GM19438 (cell line): ENCODE measurements at regions not wholly inside any gene's neighbourhood (a gene's known extent, or its start where the extent isn't known, plus 50 kb on each side); places are given as distances from the start of the nearest gene placed in this dataset.

ENCODE experiments used
- ATAC-seq: cut with Tn5 transposase; IDR thresholded peaks from one replicate; pipeline ENCODE4 v1.9.1; 2021; ENCODE audit warnings: low read depth; ENCODE audit not compliant: unreplicated experiment

- no peak for ATAC-seq
Measured at GRCh38 chr17:72485596-72485995, 364.8 kb downstream of the SOX9 start.

DNA sequence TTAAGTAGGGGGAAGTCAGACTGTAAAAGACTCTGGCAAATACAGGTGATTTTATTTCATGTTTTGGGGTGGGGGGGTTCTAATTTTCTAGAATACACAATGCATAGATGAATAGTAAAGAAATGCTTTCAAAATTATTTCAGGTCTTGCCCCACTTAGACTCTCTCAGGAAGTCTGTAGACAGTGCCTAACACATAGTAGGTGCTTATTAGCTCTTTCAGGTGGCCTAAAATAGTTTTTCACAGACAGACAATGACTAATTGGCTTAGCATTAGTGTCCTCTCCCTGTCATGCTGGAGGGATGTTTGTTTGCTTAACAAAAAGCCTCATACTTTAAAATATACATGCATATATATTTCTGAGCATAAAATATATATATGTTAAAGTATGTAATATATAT, 366.0 kb downstream of the SOX9 start:
- ATAC-seq: no peak

DNA sequence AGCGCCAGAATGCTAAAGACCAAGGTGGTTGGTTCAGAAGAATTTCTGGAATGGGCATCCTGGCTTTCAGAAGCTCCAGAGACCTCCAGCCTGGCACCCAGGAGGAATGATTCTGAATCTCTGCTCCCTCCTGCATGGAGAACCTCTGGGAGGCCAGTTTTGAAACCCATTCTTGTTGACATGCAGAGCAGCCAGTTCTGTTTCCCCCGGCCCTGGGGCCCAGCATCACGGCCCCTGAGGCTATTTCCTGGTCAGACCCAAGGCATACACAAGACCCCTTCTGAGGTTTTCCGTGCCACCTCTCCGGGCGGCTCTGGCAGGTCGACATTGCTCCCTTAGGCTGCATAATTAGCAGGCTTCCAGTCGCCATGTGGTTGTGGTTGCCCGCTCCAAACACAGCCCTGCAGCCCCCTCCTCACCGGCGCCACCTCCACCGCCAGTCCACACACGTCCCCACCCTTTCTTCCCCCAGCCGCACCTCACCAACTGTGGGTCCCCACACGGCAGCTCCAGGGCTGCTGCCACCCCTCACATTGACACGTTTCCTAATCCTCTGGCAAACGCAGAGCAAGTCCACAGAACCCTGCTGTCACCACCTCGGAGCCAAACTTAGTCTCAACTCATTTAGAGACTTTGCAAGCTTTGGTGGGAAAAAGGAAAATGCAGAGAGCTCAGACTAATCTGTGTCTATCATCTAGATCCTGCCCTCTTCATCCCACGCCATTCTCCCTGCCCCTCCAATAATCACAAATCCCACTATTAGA, 367.1 kb downstream of the SOX9 start:
- no peak for ATAC-seq

DNA sequence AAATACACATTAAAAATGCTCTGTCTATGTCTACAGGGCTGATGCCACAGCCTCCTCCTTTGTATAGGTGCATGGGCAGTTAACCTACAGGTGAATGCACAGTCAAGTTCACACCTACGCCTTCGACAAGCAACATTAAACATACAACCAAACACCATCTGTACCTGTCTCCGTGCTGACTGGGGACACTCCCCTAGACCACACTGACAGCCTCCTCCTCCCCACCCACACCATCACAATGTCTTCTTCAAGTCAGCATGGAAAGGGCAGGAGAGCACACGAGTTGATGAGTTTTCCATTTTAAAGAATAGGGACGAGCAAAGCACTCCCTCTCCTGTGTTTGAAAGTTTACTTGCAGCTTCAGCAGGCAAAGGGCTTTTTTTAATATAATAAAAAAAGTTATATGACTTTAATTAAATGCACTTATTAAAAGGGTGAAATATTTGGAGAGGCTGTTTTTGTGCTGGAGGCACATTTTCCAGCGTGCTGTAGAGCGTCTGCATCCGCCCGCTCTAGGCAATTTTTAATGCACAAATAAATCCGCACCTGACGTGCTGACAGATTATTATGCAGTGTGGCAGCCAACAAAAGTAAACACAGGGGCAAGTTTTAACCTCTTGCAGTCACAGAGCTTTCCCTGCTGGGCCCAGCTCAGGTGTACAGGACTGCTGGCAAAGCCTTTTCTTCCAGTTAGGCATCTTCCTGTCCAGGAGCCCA, 367.9 kb downstream of the SOX9 start:
- no peak for ATAC-seq

DNA sequence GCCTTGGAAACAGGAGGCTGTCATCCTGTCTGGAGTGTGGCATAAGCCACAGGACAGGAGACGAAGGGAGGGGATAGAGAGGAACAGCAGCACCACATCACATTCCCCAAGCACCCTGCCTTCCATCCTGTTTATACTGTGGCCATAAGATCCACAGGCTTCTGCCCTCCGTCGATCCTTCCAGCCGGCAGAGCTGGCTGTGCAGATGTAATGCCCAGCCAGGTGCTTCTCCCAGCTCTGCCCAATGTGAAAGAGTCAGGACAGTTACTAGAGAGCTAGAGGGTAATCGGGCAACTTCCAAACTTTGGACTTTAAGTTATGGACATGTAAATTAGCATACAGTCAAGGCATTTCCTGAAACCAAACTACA, 368.4 kb downstream of the SOX9 start:
- ATAC-seq: no peak

DNA sequence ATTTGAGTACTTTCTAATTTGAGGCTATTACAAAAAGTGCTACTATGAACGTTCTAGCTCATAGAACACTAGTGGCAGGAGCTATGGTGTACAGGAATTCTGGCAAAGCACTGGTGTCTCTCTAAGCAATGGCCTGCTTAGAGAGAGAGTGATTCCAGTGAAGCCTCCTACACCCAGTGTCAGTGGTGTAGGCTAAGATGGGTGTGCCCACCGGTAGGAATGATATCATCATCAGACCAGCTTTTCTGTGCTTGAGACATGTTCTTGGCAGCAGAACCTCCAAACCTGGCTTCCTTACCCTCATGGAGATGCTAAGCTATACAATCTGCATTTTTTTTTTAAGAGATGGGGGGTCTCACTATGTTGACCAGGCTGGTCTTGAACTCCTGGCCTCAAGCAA, 370.3 kb downstream of the SOX9 start:
- no peak for ATAC-seq

DNA sequence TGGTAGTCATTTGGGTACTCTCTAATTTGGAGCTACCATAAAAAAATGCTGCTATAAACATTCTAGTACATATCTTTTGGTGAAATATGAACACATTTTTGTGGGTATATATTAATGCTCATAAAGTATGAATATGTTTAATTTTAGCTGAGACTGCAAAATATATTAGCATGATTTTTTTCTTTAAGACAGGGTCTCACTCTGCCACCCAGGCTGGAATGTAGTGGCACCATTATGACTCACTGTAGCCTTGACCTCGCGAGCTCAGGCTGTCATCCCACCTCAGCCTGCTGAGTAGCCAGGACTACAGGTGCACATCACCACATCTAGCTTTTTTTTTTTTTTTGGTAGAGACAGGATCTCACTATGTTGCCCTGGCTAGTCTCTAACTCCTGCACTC, 371.7 kb downstream of the SOX9 start:
- ATAC-seq: no peak

DNA sequence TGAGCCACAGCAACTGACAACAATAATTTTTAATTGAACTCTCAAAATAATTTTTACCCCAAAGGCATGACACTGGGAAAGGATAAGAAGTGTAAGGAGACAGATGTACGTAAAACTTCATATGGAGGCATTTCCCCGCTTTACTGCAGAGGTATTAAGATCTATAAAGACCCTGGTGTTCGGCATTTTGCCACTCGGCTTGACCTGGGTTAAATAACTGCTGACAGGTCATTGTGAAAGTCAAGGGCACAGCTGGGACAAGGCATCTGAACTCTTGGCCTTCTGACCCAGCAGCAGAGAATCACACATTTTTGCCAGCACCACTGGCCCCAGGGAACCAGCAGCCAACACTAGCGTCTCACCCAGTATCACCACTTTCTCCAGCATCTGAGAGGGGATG, 372.1 kb downstream of the SOX9 start:
- no peak for ATAC-seq

DNA sequence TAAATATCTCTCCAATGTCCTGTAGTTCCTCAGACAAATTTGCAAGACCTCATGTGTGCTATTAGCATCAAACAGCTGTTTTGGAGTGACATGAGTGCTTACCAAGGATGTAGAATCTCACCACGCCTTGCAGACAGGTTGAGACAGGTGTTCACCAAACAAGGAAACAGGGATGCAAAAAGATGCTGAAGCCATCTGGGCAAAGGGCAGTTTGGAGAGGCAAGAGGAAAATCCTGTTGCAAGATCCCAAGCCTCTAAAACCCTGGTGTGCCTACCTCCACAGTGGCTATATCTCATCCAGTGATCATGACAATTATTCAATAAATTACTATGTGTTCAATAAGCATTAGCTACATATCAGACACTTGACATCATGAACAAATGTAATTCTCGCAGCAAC, 373.7 kb downstream of the SOX9 start:
- ATAC-seq: no peak

DNA sequence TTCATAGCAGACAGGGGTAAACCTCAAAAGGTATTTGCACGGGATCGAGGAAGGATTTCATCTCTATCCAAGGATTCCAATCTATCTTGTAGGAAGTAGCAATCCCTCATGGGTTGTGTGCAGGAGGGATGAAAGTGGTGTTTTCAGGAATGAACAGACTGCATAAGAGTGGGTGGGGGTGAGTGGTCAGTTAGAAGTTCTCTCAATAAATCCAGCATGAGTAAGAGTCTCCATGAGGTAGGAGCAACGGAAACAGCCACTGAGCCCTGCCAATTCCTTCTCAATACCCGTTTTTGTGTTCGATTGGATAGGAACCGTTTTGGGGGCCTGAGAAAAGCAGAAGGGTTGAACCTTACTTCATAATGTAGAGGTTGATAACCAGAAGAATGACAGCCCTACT, 375.6 kb downstream of the SOX9 start:
- ATAC-seq: no peak

- no peak for ATAC-seq
Measured at GRCh38 chr17:72497915-72498314, 377.1 kb downstream of the SOX9 start.

- no peak for ATAC-seq
Measured at GRCh38 chr17:72498364-72499210, 377.8 kb downstream of the SOX9 start.

DNA sequence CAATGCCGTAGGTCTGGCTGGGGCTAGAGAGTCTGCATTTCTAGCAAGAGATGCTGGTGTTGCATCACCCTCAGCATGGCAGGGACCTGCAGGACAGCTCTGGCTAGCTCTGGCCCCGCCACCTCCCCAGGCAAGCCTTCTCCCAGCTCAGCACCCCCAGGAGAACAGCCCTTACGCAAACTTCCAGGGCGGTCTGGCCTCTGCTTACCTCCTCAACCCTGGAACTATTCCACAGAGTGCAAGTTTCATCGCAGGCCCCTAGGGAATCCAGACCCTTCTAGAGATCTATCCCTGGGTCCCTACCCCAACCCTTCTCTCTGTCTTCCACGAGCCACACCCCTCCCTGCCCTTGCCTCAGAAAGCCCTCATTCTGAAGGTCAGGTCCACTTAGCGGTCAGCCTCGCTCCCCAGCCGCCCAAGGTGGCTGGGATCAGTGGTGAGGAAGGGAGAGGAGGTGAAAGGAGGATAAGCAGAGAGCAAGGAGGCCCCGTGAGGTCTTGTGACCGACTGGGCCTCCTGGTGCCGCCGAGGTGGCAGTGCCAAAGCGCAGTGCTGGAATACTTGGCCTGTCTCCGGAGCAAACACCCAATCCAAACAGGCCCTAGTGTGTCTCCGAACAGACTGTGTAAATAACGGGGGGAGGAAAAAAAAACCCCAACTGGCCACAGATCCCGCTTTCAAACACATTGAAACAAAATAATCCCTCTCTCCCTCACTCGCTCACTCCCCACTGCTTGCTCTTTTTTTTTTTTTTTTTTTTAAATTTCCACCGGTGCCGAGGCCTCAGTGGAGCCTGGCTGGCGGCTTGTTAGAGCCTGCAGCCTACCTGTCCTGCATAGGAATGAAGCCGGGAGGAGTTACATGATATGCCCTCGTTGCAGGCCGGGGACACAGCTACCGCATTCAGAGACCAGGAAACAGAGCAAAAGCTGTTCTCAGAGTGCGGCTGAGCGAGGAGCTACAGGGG, 380.9 kb downstream of the SOX9 start:
- no peak for ATAC-seq

DNA sequence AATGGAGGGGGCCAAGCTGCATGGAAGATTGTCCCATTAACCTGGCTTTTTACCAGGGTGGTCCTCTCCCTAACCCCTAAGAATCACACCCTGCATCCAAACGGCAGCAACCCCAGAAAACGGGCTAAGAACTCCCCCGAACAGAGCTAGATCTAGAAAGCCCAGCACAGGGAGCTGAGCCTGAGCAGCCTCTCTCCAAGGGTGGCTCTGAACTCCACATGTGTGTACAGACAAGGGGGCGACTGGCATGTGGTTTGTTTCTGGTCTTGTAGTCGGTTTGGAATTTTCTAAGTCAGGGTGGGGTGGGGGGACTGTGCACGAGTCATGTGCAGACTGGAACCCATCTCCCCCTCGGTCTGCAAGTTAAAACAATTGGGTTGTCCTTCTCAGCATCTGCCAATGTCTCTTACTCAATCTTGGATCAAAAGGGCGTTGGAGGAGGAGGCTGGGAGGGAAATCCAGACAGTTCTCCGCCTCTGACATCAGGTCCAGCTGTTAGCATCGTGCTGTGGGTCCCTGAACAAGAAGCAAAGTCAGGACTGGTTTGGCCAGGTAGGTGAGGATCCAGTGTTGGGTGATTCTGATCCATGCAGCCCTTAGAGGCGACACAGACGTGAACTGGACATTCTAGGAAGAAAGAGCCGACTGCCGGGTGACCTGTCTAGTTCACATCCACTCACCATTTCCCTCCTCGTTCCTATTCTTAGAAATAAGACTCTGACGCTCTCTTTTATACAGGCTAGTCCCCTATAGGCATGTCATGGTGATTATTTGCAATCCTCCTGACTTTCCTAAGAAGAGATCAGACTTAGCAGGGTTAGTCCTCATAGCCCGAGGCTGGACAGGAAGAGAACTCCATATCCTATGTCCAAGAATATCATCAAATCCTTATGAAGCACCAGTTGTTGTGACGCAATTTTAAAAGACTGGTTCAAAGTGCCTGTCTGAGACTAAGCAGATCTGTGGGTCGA, 381.8 kb downstream of the SOX9 start:
- ATAC-seq: no peak

- ATAC-seq: no peak
Measured at GRCh38 chr17:72503556-72503955, 382.7 kb downstream of the SOX9 start.

DNA sequence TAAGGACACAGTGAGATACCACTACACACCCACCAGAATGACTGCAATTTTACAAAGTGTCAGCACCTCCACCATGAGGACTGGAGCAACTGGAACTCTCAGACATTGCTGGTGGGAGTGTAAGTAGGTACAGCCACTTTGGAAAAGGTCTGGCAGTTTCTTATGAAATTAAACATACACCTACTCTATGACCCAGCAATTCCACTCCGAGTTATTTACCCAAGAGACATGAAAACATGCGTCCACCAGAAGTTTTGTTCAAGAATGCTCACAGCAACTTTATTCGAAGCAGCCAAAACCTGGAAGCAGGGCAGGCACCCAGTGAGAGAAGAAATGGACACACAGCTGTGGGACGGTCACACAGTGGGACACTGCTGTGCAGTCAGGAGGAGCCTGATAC, 384.0 kb downstream of the SOX9 start:
- ATAC-seq: no peak

DNA sequence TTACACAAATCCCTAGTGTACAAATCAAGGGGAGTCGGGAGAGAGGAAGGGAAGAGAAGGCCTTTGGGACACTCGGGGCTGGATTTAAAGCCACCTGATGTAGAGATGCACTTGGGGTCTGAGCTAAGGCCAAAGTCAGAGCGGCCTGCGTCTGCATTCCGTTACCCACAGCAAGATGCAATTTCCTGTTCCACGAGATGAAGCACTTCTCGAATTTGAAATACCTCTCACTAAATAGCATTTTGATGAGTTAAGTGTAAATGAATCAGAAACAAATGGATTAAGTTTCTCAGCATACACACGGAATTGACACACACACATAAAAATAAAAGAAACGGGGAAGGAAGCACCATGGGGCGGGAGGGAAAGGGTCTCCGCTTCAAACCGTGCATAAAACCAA, 386.0 kb downstream of the SOX9 start:
- no peak for ATAC-seq

DNA sequence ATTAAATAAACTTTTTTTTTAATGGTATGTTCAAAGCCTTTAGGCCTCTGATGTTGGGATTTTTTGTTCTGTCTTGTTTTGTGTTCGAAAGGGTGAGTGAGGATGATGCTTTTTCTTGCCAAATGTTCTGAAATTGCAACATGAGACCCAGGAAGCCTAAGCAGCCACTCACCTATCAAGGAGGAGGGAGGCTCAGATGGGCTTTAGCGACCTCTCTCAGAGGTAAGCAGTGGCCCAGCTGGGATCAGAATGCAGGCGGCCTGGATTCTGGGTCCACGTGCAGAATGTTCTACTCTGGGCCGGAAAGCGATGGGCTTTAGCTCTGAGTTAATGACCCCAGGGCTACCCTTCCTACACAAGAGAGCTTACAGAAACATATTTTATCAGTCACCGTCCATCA, 386.6 kb downstream of the SOX9 start:
- ATAC-seq: no peak

- ATAC-seq: no peak
Measured at GRCh38 chr17:72510351-72511016, 389.7 kb downstream of the SOX9 start.
